ENCODE measurements at regions not wholly inside any gene's neighbourhood (a gene's known extent, or its start where the extent isn't known, plus 50 kb on each side); places are given as distances from the start of the nearest gene placed in this dataset.

DNA sequence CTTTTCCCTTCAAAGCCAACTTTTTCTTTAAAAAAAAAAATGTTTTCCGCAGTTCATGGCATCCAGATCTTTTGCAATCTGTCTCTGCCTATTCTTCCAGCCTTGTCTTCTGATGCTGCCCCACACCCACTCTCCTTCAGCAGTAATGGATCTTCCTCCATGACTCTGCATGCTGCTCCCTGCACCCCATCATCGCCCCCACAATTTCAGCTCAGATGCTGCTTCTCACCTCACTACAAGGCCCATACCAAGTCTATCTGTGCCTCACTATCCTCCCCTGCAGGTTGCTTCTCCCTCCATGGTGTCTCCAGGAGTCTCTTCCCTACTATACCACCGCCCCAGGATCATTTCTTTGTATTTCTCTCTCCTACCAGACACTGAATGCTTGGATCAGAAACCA lies 260.6 kb downstream of the ANAPC1 start:
- TF ChIP-seq, protein P1, sequence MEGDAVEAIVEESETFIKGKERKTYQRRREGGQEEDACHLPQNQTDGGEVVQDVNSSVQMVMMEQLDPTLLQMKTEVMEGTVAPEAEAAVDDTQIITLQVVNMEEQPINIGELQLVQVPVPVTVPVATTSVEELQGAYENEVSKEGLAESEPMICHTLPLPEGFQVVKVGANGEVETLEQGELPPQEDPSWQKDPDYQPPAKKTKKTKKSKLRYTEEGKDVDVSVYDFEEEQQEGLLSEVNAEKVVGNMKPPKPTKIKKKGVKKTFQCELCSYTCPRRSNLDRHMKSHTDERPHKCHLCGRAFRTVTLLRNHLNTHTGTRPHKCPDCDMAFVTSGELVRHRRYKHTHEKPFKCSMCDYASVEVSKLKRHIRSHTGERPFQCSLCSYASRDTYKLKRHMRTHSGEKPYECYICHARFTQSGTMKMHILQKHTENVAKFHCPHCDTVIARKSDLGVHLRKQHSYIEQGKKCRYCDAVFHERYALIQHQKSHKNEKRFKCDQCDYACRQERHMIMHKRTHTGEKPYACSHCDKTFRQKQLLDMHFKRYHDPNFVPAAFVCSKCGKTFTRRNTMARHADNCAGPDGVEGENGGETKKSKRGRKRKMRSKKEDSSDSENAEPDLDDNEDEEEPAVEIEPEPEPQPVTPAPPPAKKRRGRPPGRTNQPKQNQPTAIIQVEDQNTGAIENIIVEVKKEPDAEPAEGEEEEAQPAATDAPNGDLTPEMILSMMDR (IDR thresholded peaks at IDR 0.05), result no peak
- TF ChIP-seq POLR2A (IDR thresholded peaks at IDR 0.05), result no peak

Measured in Peyer's patch (tissue), 4 donors.